B cell (primary cell): ENCODE measurements at regions not wholly inside any gene's neighbourhood (a gene's known extent, or its start where the extent isn't known, plus 50 kb on each side); places are given as distances from the start of the nearest gene placed in this dataset.

Source experiments
- CTCF ChIP-seq: fragments of 200-600 bp; IDR thresholded peaks from one replicate; pipeline ENCODE4 v1.8.0; 2022; ENCODE audit warnings: antibody characterized with exemption, mild to moderate bottlenecking
- EZH2 ChIP-seq: IDR thresholded peaks from 2 replicates; pipeline ENCODE4 v1.6.1; 2012; ENCODE audit warnings: borderline replicate concordance, low read depth, mild to moderate bottlenecking, moderate library complexity, low read length; ENCODE audit not compliant: insufficient read depth, poor library complexity, severe bottlenecking

- TF ChIP-seq CTCF (no peak), EZH2 (no peak)
Observed at GRCh38 chr6:1135726-1136414, 176.0 kb upstream of the FOXQ1 start.
